Fibroblast of lung (primary cell): ENCODE measurements at regions not wholly inside any gene's neighbourhood (a gene's known extent, or its start where the extent isn't known, plus 50 kb on each side); places are given as distances from the start of the nearest gene placed in this dataset.

ENCODE experiments used
- EZH2 ChIP-seq: IDR thresholded peaks from 2 replicates; pipeline ENCODE4 v1.5.1; 2012; ENCODE audit warnings: low read length, control low read depth, mild to moderate bottlenecking; ENCODE audit errors: missing control alignments
- TF ChIP-seq, protein P1 (sequence below), 2 donors: IDR thresholded peaks in 1 of 2; conservative IDR thresholded peaks in 1 of 2; 1 replicate in 1 of 2; 2 replicates in 1 of 2; pipeline ENCODE4 v1.5.1; 2011 to 2012; ENCODE audit warnings: low read length in 2 of 2, control low read depth in 1 of 2, inconsistent platforms in 1 of 2, low read depth in 1 of 2, mild to moderate bottlenecking in 1 of 2

- TF ChIP-seq, protein P1, sequence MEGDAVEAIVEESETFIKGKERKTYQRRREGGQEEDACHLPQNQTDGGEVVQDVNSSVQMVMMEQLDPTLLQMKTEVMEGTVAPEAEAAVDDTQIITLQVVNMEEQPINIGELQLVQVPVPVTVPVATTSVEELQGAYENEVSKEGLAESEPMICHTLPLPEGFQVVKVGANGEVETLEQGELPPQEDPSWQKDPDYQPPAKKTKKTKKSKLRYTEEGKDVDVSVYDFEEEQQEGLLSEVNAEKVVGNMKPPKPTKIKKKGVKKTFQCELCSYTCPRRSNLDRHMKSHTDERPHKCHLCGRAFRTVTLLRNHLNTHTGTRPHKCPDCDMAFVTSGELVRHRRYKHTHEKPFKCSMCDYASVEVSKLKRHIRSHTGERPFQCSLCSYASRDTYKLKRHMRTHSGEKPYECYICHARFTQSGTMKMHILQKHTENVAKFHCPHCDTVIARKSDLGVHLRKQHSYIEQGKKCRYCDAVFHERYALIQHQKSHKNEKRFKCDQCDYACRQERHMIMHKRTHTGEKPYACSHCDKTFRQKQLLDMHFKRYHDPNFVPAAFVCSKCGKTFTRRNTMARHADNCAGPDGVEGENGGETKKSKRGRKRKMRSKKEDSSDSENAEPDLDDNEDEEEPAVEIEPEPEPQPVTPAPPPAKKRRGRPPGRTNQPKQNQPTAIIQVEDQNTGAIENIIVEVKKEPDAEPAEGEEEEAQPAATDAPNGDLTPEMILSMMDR (conservative IDR thresholded peaks at IDR 0.05 in 1 of 2, IDR thresholded peaks at IDR 0.05 in 1 of 2; ENCODE audit: low read depth in 1 of 2, low read length in 2 of 2) = no peak
- TF ChIP-seq EZH2 = no peak
Observed at GRCh38 chr17:13961265-13961664, 108.0 kb upstream of the COX10 start.
